ENCODE measurements at regions not wholly inside any gene's neighbourhood (a gene's known extent, or its start where the extent isn't known, plus 50 kb on each side); places are given as distances from the start of the nearest gene placed in this dataset.
"Not testable (repeated sequence)": the region's sequence is repeated elsewhere in the genome, so short reads cannot be mapped to it uniquely, and the experiment has no call there.

DNA sequence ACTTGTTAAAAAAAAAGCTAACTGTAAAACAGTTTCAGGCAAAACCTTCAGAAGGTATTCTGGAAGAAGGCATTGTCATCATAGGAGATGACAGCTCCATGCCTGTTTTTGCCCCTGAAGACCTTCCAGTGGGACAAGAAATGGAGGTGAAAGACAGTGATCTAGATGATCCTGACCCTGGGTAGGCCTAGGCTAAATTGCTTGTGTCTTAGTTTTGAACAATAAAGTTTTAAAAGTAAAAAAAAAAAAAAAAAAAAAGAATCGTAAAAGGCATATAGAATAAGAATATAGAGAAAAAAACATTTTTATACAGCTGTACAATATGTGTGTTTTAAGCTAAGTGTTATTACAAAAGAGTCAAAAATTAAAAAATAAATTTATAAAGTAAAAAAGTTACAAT is 106.6 kb upstream of the PLXNA2 start:
- no peak for FAIRE-seq
- TF ChIP-seq POLR2AphosphoS5 (IDR thresholded peaks at IDR 0.05; ENCODE audit: low read depth, low read length) (no peak), TAF1 (IDR thresholded peaks at IDR 0.05; ENCODE audit: borderline replicate concordance, low read depth, low read length) (no peak), POLR2A (IDR thresholded peaks at IDR 0.05; ENCODE audit: low read depth, low read length) (no peak)
- no peak for DNase-seq (ENCODE audit: insufficient read length)

DNA sequence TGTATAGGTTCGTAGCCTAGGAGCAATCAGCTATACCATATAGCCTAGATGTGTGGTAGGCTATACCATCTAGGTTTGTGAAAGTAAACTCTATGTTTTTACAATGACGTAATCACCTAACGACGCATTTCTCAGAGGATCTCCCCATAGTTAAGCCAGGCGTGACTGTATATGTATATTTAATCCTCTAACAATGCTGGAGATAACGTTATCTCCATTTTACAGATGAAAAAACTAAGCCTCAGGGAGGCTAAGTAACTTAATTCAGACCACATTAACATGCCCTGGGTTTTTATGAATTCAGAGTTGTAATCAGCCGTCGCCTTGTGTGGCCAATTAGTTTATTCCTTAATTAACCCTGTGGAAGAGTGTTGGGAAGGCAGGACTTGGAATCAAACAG is 107.7 kb upstream of the PLXNA2 start:
- TF ChIP-seq POLR2AphosphoS5 (IDR thresholded peaks at IDR 0.05; ENCODE audit: low read depth, low read length), result no peak
- no peak for TF ChIP-seq POLR2A (IDR thresholded peaks at IDR 0.05; ENCODE audit: low read depth, low read length)
- TF ChIP-seq TAF1 (IDR thresholded peaks at IDR 0.05; ENCODE audit: borderline replicate concordance, low read depth, low read length), result no peak
- FAIRE-seq (no peak), DNase-seq (ENCODE audit: insufficient read length) (no peak)

DNA sequence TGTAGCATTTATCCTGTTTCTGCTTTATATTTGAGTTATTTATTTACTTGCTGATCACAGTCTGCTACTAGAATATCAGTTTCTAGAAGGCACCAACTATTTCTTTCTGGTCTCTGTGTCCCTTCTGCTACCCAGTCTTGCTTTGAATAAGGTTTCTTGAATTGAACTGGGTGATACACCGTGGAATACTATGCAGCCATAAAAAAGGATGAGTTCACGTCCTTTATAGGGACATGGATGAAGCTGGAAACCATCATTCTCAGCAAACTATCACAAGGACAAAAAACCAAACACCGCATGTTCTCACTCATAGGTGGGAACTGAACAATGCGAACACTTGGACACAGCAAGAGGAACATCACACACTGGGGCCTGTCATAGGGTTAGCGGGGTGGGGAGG is 109.6 kb upstream of the PLXNA2 start:
- FAIRE-seq, result not testable (repeated sequence)

DNA sequence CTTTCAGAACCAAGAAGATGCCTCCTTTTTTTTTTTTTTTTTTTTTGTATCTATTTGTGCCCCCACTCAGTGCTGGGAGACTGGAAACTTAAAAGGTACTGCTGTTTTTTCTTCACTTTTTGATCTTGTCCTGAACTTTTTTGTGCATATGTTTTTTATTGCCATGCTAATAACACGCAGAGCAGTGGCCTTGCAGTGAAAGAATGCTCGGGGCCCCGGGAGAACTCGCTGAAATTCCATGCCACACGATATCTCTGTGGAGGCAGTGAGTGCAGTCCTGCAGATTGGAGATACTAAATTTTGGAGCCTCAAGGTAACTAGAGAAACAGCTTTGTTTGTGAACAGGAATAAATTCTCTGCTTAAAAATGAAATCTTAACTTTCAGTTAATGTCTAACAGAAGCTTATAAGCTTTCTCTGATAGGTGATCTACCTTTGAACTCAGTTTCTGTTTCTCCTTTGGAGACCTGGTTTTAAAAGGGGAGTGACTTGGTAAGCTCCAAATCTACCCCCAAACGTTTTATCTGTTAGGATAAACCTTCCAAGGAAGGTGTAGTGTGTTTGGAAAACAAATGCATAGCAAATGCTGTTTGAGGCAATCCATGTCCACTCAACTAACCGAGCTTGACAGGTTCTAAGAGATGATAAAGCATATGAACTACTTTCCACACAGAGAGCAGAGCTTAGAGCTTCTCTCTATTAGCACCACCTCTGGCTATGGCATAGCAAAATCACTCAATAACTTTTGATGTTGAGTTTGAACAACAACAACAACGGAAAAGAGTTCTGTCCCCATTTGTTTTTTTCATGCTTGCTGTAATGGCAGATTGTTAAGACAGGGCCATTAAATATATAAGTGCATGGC is 113.7 kb upstream of the PLXNA2 start:
- TF ChIP-seq POLR2AphosphoS5 (IDR thresholded peaks at IDR 0.05; ENCODE audit: low read depth, low read length) (no peak), TAF1 (IDR thresholded peaks at IDR 0.05; ENCODE audit: borderline replicate concordance, low read depth, low read length) (no peak), POLR2A (IDR thresholded peaks at IDR 0.05; ENCODE audit: low read depth, low read length) (no peak)
- DNase-seq (ENCODE audit: insufficient read length) (no peak), FAIRE-seq (peak; percentile 27)

More for the DNA sequence above, 109.6 kb upstream of the PLXNA2 start:
- not testable (repeated sequence) for DNase-seq (ENCODE audit: insufficient read length)

DNA sequence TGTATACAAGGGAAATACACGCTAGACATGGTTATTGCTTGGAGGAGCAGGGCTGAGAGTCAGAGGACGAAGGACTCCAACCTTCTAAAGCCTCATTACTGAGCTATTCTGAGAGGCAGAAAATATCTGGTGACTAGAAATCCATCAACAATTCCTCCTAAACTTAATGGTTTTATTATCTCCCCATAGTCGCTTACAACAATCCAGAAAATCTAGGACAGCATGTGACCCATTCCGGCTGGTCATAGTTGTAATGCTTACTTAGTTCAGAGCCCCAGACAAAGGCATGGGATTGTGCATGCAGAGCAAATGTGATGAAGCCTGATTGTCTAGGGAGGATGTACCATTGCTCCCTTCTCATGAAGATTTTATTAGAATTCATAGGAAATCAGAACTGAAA is 114.5 kb upstream of the PLXNA2 start:
- DNase-seq (ENCODE audit: insufficient read length) (no peak), FAIRE-seq (no peak)
- TF ChIP-seq TAF1 (IDR thresholded peaks at IDR 0.05; ENCODE audit: borderline replicate concordance, low read depth, low read length) (no peak), POLR2A (IDR thresholded peaks at IDR 0.05; ENCODE audit: low read depth, low read length) (no peak)

DNA sequence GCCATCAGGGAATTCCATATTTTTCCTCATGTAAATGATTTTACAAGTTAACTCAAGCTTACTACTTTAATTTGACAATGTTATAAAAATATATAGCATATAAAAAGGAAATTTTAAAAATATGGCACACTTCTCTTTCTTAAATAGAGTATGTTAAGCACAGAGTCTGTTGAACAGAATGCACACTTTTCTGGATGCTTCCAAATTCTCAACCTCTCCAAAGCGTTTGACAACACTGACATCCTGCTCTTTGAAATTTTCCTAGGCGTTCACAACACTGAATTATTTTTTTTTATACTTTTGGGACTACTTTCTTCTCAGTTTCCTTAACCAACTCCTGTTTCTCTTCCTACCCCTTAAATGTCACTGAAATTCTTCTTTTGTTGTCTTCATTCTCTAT is 117.8 kb upstream of the PLXNA2 start:
- FAIRE-seq (no peak), DNase-seq (ENCODE audit: insufficient read length) (no peak)
- TF ChIP-seq POLR2A (IDR thresholded peaks at IDR 0.05; ENCODE audit: low read depth, low read length) (no peak), TAF1 (IDR thresholded peaks at IDR 0.05; ENCODE audit: borderline replicate concordance, low read depth, low read length) (no peak), POLR2AphosphoS5 (IDR thresholded peaks at IDR 0.05; ENCODE audit: low read depth, low read length) (no peak)

DNA sequence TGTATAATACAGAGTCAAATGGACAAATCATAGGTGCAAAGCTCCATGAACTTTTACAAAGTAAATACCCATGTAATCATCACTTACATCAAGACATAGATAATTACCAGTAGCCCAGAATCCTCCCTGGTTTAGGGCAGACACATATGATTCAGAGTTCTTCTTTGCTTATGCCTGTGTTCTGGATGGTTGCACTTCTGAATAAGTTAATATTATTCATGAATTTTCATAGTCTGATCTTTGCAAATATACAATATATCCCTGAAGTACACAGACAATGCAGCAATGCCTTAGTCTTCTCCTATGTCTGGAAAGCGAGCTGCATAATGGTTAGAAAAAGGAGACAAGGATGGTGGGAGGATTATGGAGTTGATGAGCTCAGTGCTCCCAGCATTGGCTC is 122.4 kb upstream of the PLXNA2 start:
- DNase-seq (ENCODE audit: insufficient read length) (no peak), FAIRE-seq (no peak)
- TF ChIP-seq POLR2A (IDR thresholded peaks at IDR 0.05; ENCODE audit: low read depth, low read length) (no peak), POLR2AphosphoS5 (IDR thresholded peaks at IDR 0.05; ENCODE audit: low read depth, low read length) (no peak), TAF1 (IDR thresholded peaks at IDR 0.05; ENCODE audit: borderline replicate concordance, low read depth, low read length) (no peak)

DNA sequence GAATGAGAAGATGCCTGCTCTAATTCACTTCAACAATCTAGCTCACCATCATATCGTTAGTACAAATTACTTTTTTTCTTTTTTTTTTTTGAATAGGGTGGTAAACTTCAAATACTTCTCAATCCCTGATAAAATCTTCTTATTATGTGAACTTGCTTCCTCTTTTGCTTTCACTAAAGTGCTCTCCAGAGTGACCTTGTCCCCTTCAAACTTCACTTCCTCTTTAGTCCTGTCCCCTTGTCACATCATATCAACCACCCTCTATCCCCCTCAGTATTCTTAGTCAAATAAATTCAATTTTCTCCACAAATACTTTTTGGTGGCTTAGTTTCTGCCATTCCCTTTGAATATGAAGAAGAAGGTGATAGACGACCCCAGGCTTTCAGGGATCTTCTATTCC is 124.9 kb upstream of the PLXNA2 start:
- no peak for TF ChIP-seq TAF1 (IDR thresholded peaks at IDR 0.05; ENCODE audit: borderline replicate concordance, low read depth, low read length)
- TF ChIP-seq POLR2AphosphoS5 (IDR thresholded peaks at IDR 0.05; ENCODE audit: low read depth, low read length), result no peak
- DNase-seq (ENCODE audit: insufficient read length) (no peak), FAIRE-seq (no peak)

DNA sequence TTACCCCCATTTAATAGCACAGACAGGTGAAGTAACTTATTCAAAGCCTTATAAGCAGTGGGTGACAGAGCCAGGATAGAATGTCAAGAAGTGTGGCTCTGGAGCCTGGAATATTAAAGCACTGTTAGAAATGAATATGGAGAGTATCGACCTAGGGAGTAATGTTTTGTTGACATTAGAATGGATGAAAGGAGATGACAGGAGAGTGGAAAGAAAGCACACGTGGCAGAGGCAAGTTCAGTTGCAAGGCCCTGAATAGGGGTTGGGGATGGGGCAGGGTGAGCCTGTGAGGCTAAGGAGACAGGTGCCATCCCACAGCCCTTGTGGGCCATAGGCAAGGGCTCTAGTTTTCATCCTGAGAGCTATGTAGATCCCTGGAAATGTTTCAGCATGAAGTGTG is 125.5 kb upstream of the PLXNA2 start:
- DNase-seq (ENCODE audit: insufficient read length) (no peak), FAIRE-seq (no peak)
- TF ChIP-seq POLR2AphosphoS5 (IDR thresholded peaks at IDR 0.05; ENCODE audit: low read depth, low read length), result no peak
- no peak for TF ChIP-seq TAF1 (IDR thresholded peaks at IDR 0.05; ENCODE audit: borderline replicate concordance, low read depth, low read length)
- no peak for TF ChIP-seq POLR2A (IDR thresholded peaks at IDR 0.05; ENCODE audit: low read depth, low read length)

DNA sequence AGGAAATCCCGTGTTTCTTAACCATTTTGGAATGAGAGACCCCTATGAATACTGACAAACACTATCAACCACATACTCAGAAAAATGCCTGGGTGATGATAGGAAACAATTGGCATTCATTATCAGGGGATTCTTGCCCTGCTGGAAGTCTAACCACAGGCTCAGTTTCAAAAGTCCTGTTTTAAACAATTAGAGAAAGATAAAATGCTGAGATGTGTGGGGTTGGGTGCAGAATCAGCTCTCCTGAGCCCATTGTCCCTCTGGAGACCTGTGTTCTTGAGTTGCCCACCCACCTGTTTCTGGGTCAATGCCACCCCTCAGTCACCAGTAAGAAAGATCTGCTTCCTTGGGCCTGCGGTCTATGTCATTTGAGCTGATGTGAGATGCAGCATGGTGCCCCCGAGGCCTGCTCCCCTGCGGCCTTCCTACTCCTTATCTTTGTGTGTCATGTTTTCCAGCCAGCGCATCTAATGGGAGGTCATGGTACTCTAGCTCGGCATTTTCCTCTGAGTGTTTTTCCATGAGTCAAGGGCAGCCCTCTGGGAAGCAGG is 130.3 kb upstream of the PLXNA2 start:
- DNase-seq (ENCODE audit: insufficient read length) (no peak), FAIRE-seq (no peak)
- TF ChIP-seq TAF1 (IDR thresholded peaks at IDR 0.05; ENCODE audit: borderline replicate concordance, low read depth, low read length) (no peak), POLR2AphosphoS5 (IDR thresholded peaks at IDR 0.05; ENCODE audit: low read depth, low read length) (no peak), POLR2A (IDR thresholded peaks at IDR 0.05; ENCODE audit: low read depth, low read length) (no peak)

DNA sequence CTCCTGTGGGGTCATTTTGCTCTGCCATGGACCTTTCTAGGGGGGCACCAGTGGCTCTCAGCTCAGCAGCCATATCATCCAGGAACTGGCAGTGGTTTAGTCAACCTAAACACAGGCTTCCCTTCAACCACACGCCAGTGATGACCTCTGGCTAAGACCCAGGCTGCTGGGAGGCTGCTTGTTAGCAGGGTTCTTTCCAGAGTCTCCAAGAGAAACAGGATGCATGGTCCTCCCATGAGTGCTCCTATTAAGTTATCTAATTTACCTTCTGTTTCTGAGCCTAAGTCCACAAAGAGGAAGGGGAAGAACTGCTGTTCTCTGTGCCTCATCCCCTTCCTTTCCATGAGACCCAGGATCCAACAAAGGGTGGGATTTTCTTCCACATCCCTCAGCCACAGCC is 137.3 kb upstream of the PLXNA2 start:
- TF ChIP-seq POLR2A (IDR thresholded peaks at IDR 0.05; ENCODE audit: low read depth, low read length) (no peak), TAF1 (IDR thresholded peaks at IDR 0.05; ENCODE audit: borderline replicate concordance, low read depth, low read length) (no peak), POLR2AphosphoS5 (IDR thresholded peaks at IDR 0.05; ENCODE audit: low read depth, low read length) (no peak)

More for the DNA sequence above, 137.3 kb upstream of the PLXNA2 start:
- FAIRE-seq (no peak), DNase-seq (ENCODE audit: insufficient read length) (no peak)

Measured in GM12892 (cell line).